ENCODE measurements at regions not wholly inside any gene's neighbourhood (a gene's known extent, or its start where the extent isn't known, plus 50 kb on each side); places are given as distances from the start of the nearest gene placed in this dataset.

GRCh38 chr13:74561155-74561554 lies 427.0 kb upstream of the KLF12 start:
- no peak overlapping the region for H3K27ac ChIP-seq (ENCODE audit: low read depth, low read length)
- H2BK120ac ChIP-seq (replicated peaks; ENCODE audit: low read depth, low read length), result no peak overlapping the region
- no peak overlapping the region for H3K9ac ChIP-seq (replicated peaks in 1 of 4; ENCODE audit: extremely low read depth in 1 of 4, low read depth in 3 of 4, low read length in 3 of 4)
- H3K14ac ChIP-seq (ENCODE audit: insufficient read length), result no peak overlapping the region
- H2BK5ac ChIP-seq (ENCODE audit: low read depth, low read length), result no peak overlapping the region
- H4K20me1 ChIP-seq (replicated peaks in 1 of 2; ENCODE audit: control insufficient read depth in 1 of 2, insufficient read depth in 2 of 2, low read length in 2 of 2), result no peaks in the 10 kb centered on the region
- H3K18ac ChIP-seq (ENCODE audit: extremely low read depth, low read length), result no peak overlapping the region
- H3K4ac ChIP-seq (replicated peaks; ENCODE audit: insufficient read length, low read depth, low read length), result no peak overlapping the region
- H2BK15ac ChIP-seq (ENCODE audit: low read length), result no peak overlapping the region
- H2BK12ac ChIP-seq (ENCODE audit: low read depth, low read length), result no peak overlapping the region
- H2BK20ac ChIP-seq (ENCODE audit: low read length), result no peak overlapping the region
- no peak overlapping the region for H4K5ac ChIP-seq (ENCODE audit: insufficient read length, low read depth, low read length)
- CTCF ChIA-PET (ENCODE audit: partially characterized antibody), result interaction anchor here (0.9 kb wide), 1 partner anchor 13 kb away, joined by 3 read pairs; no protein-coding TSS in a partner anchor
- no peaks in the 10 kb centered on the region for H3K79me2 ChIP-seq (ENCODE audit: control insufficient read depth in 1 of 2, insufficient read depth in 2 of 2, low read length in 2 of 2)
- H3K4me2 ChIP-seq (ENCODE audit: insufficient read depth in 1 of 2, low read depth in 2 of 2, low read length in 2 of 2), result no peak overlapping the region
- no peak overlapping the region for H3K23ac ChIP-seq (ENCODE audit: insufficient read length)
- H4K91ac ChIP-seq (replicated peaks; ENCODE audit: insufficient read length, low read length), result no peak overlapping the region
- FAIRE-seq (no peak), DNase-seq (ENCODE audit: low read depth in 1 of 2, low spot score in 2 of 2) (no peak)
- no peaks in the 10 kb centered on the region; a peak in 1 of 7 replicates for H3K4me1 ChIP-seq (replicated peaks in 1 of 4; ENCODE audit: control insufficient read depth in 3 of 4, insufficient read depth in 4 of 4, low read length in 3 of 4)
- H3K9me3 ChIP-seq (ENCODE audit: insufficient read depth in 2 of 2, low read depth in 1 of 2, low read length in 1 of 2), result no peaks in the 10 kb centered on the region
- H3K4me3 ChIP-seq (ENCODE audit: extremely low read depth in 1 of 4, insufficient read depth in 2 of 4, low read depth in 3 of 4, low read length in 4 of 4), result no peak overlapping the region
- H3K36me3 ChIP-seq (ENCODE audit: control insufficient read depth in 2 of 4, insufficient read depth in 4 of 4, low read length in 3 of 4), result no peaks in the 10 kb centered on the region
- no peaks in the 10 kb centered on the region for H3K23me2 ChIP-seq (ENCODE audit: low read depth, low read length)
- no peak overlapping the region for H4K8ac ChIP-seq (ENCODE audit: extremely low read depth, insufficient read depth, low read length)
- no peak overlapping the region for H3K56ac ChIP-seq (replicated peaks; ENCODE audit: insufficient read length, low read depth, low read length)
- no peaks in the 10 kb centered on the region for H3K79me1 ChIP-seq (ENCODE audit: low read depth, low read length)
- POLR2A ChIA-PET (ENCODE audit: partially characterized antibody), result no interaction called here
- H2AK5ac ChIP-seq (ENCODE audit: low read depth, low read length), result no peak overlapping the region
- H2AFZ ChIP-seq (ENCODE audit: low read length), result peak overlapping the region; percentile 42
- no peaks in the 10 kb centered on the region for H3K27me3 ChIP-seq (replicated peaks in 1 of 4; ENCODE audit: control insufficient read depth in 3 of 4, extremely low read depth in 1 of 4, insufficient read depth in 3 of 4, low read length in 3 of 4)
- TF ChIP-seq KDM5A (IDR thresholded peaks at IDR 0.05; ENCODE audit: low read length) (no peak), TAF1 (IDR thresholded peaks at IDR 0.05; ENCODE audit: low read depth, low read length) (no peak), NANOG (IDR thresholded peaks at IDR 0.05; ENCODE audit: insufficient read depth, low read depth, low read length, poor library complexity, severe bottlenecking) (no peak), SP4 (IDR thresholded peaks at IDR 0.05; ENCODE audit: low read length) (no peak), FOSL1 (IDR thresholded peaks at IDR 0.05; ENCODE audit: insufficient read depth, low read depth, low read length) (no peak)
